CD4-positive, alpha-beta T cell (primary cell): ENCODE measurements at regions not wholly inside any gene's neighbourhood (a gene's known extent, or its start where the extent isn't known, plus 50 kb on each side); places are given as distances from the start of the nearest gene placed in this dataset.

ENCODE experiments used
- ATAC-seq: fragments of 200-7000 bp; cut with Tn5 transposase; one replicate; pipeline ENCODE4 v1.10.0; 2022; ENCODE audit warnings: mild to moderate bottlenecking; ENCODE audit not compliant: poor library complexity
- CTCF ChIA-PET: fragments of 350-600 bp; sonication (Branson Sonifier 250); formaldehyde crosslinking; loops from one replicate; lab custom pipeline; 2021; ENCODE audit warnings: antibody characterized with exemption, inconsistent platforms; lab: Charles Lee
- POLR2A ChIA-PET: fragments of 350-600 bp; sonication (Branson Sonifier 250); formaldehyde crosslinking; loops from one replicate; lab custom pipeline; 2021; ENCODE audit warnings: antibody characterized with exemption, inconsistent platforms; lab: Charles Lee
- DNase-seq, 14 experiments: peaks; one replicate each; pipeline ENCODE4 v3.0.0-alpha.2; 2013 to 2020; ENCODE audit warnings: mixed read lengths in 2 of 14
- H3K27ac ChIP-seq, 2 donors: one replicate each; pipeline versions ENCODE4 v1.5.1 to v1.7.0; 2013; ENCODE audit warnings: low read length in 2 of 2, low read depth in 1 of 2, mild to moderate bottlenecking in 1 of 2
- H3K27me3 ChIP-seq, 2 experiments: 1 replicate in 1 of 2; 2 replicates in 1 of 2; pipeline versions ENCODE4 v1.6.1 to v1.7.0; 2013; ENCODE audit warnings: low read length in 2 of 2, control low read depth in 1 of 2, mild to moderate bottlenecking in 1 of 2, moderate library complexity in 1 of 2; ENCODE audit not compliant: insufficient read depth in 2 of 2, control insufficient read depth in 1 of 2
- H3K36me3 ChIP-seq: one replicate; pipeline ENCODE4 v1.6.1; 2013; ENCODE audit warnings: low read length, control low read depth; ENCODE audit not compliant: insufficient read depth
- H3K4me1 ChIP-seq: one replicate; pipeline ENCODE4 v1.6.1; 2013; ENCODE audit warnings: low read length, control low read depth; ENCODE audit not compliant: insufficient read depth
- H3K4me3 ChIP-seq: one replicate; pipeline ENCODE4 v1.5.1; 2013; ENCODE audit warnings: mild to moderate bottlenecking, low read length, moderate library complexity
- H3K9me3 ChIP-seq, 2 experiments: 1 replicate in 1 of 2; 2 replicates in 1 of 2; pipeline versions ENCODE4 v1.6.1 to v1.7.0; 2013; ENCODE audit warnings: low read length in 2 of 2, mild to moderate bottlenecking in 2 of 2, control low read depth in 1 of 2, moderate library complexity in 1 of 2; ENCODE audit not compliant: control insufficient read depth in 1 of 2, insufficient read depth in 1 of 2
- H3K27ac Mint-ChIP-seq: one replicate; pipeline ENCODE4 v1.8.0; 2020; ENCODE audit warnings: mixed read lengths
- H3K27me3 Mint-ChIP-seq: one replicate; pipeline ENCODE4 v1.8.0; 2021; ENCODE audit warnings: mixed read lengths
- H3K36me3 Mint-ChIP-seq: one replicate; pipeline ENCODE4 v1.8.0; 2021; ENCODE audit warnings: low read depth, mixed read lengths
- H3K4me1 Mint-ChIP-seq: one replicate; pipeline ENCODE4 v1.8.0; 2021; ENCODE audit warnings: low read depth, mixed read lengths
- H3K4me3 Mint-ChIP-seq: one replicate; pipeline ENCODE4 v1.8.0; 2020; ENCODE audit warnings: mild to moderate bottlenecking, mixed read lengths
- H3K9me3 Mint-ChIP-seq: one replicate; pipeline ENCODE4 v1.8.0; 2020; ENCODE audit warnings: mixed read lengths
- CTCF ChIP-seq: fragments of 200-600 bp; IDR thresholded peaks from one replicate; pipeline ENCODE4 v1.8.0; 2022; ENCODE audit warnings: antibody characterized with exemption, mild to moderate bottlenecking
- intact Hi-C, 2 experiments: fragments of 100-400 bp; cut with DNase I in 1 of 2; cut with micrococcal nuclease in 1 of 2; formaldehyde crosslinking; loops; one replicate each; pipeline versions ENCODE4 v1.15.1 to v1.9.0; 2023 to 2025; cut with DNase I, micrococcal nuclease

GRCh38 chr1:56404561-56405030 lies 174.8 kb downstream of the PLPP3 start:
- TF ChIP-seq CTCF = no peak
- no peaks in the 10 kb centered on the region for H3K27me3 ChIP-seq
- POLR2A ChIA-PET = no interaction called here
- Mint-ChIP-seq H3K36me3 (no peaks in the 10 kb centered on the region), H3K4me3 (no peak overlapping the region), H3K27ac (no peak overlapping the region), H3K4me1 (no peaks in the 10 kb centered on the region), H3K27me3 (no peaks in the 10 kb centered on the region), H3K9me3 (no peaks in the 10 kb centered on the region)
- no peak overlapping the region for H3K27ac ChIP-seq
- intact Hi-C loops = no loop called here
- ATAC-seq (no peak), DNase-seq (no peak)
- H3K4me1 ChIP-seq = no peaks in the 10 kb centered on the region
- CTCF ChIA-PET = no interaction called here
- H3K4me3 ChIP-seq = no peak overlapping the region
- no peaks in the 10 kb centered on the region for H3K36me3 ChIP-seq
- H3K9me3 ChIP-seq = peaks cover 0 to 5% of the 10 kb centered on the region in 2 experiments

GRCh38 chr1:56404066-56404465 lies 175.3 kb downstream of the PLPP3 start:
- H3K4me3 ChIP-seq = no peak overlapping the region
- no peaks in the 10 kb centered on the region for H3K27me3 ChIP-seq
- H3K27me3 Mint-ChIP-seq = no peaks in the 10 kb centered on the region
- no peak overlapping the region for H3K27ac Mint-ChIP-seq
- H3K4me1 Mint-ChIP-seq = no peaks in the 10 kb centered on the region
- DNase-seq (no peak), ATAC-seq (no peak)
- no peaks in the 10 kb centered on the region for H3K9me3 Mint-ChIP-seq
- H3K4me3 Mint-ChIP-seq = no peak overlapping the region
- ChIA-PET CTCF (no interaction called here), POLR2A (no interaction called here)
- TF ChIP-seq CTCF = no peak
- intact Hi-C loops = no loop called here
- H3K27ac ChIP-seq = no peak overlapping the region
- H3K9me3 ChIP-seq = peaks cover 0 to 5% of the 10 kb centered on the region in 2 experiments
- no peaks in the 10 kb centered on the region for H3K36me3 ChIP-seq
- no peaks in the 10 kb centered on the region for H3K4me1 ChIP-seq
- no peaks in the 10 kb centered on the region for H3K36me3 Mint-ChIP-seq

GRCh38 chr1:56403321-56403720 lies 176.0 kb downstream of the PLPP3 start:
- Mint-ChIP-seq H3K4me3 (no peak overlapping the region), H3K4me1 (no peaks in the 10 kb centered on the region), H3K36me3 (no peaks in the 10 kb centered on the region), H3K27ac (no peak overlapping the region), H3K27me3 (no peaks in the 10 kb centered on the region), H3K9me3 (no peaks in the 10 kb centered on the region)
- no peaks in the 10 kb centered on the region for H3K36me3 ChIP-seq
- ChIA-PET POLR2A (no interaction called here), CTCF (no interaction called here)
- no peaks in the 10 kb centered on the region for H3K27me3 ChIP-seq
- no peak for DNase-seq
- H3K27ac ChIP-seq = no peak overlapping the region
- no peaks in the 10 kb centered on the region for H3K4me1 ChIP-seq
- ATAC-seq = no peak
- H3K9me3 ChIP-seq = peaks cover 0 to 5% of the 10 kb centered on the region in 2 experiments
- no peak overlapping the region for H3K4me3 ChIP-seq
- TF ChIP-seq CTCF = no peak
- intact Hi-C loops = no loop called here
